Tibial nerve (tissue), 4 donors: ENCODE measurements at regions not wholly inside any gene's neighbourhood (a gene's known extent, or its start where the extent isn't known, plus 50 kb on each side); places are given as distances from the start of the nearest gene placed in this dataset.

ENCODE experiments used
- DNase-seq, 2 donors: peaks; one replicate each; pipeline ENCODE4 v3.0.0-alpha.2; 2019; ENCODE audit warnings: low spot score in 2 of 2
- H3K27ac ChIP-seq, 4 donors: fragments of 200-600 bp; sonication (generic) in 3 of 4; one replicate each; pipeline ENCODE4 v1.5.1; 2017 to 2019; ENCODE audit warnings: mild to moderate bottlenecking in 1 of 4
- H3K27me3 ChIP-seq, 2 donors: fragments of 200-600 bp; sonication (generic) in 1 of 2; one replicate each; pipeline versions ENCODE4 v1.5.1 to v1.6.0; 2017 to 2019
- H3K36me3 ChIP-seq, 3 donors: fragments of 200-600 bp; sonication (generic); one replicate each; pipeline ENCODE4 v1.5.1; 2018 to 2019
- H3K4me1 ChIP-seq, 4 donors: fragments of 200-600 bp; sonication (generic) in 3 of 4; one replicate each; pipeline ENCODE4 v1.5.1; 2017 to 2019
- H3K4me3 ChIP-seq, 4 donors: fragments of 200-600 bp; sonication (generic) in 3 of 4; one replicate each; pipeline ENCODE4 v1.5.1; 2017 to 2019; ENCODE audit warnings: mild to moderate bottlenecking in 1 of 4, moderate library complexity in 1 of 4
- H3K9me3 ChIP-seq, 4 donors: fragments of 200-600 bp; sonication (generic) in 3 of 4; one replicate each; pipeline ENCODE4 v1.5.1; 2017 to 2019
- EP300 ChIP-seq, 2 donors: sonication (generic); formaldehyde crosslinking; IDR thresholded peaks; one replicate each; pipeline ENCODE4 v1.6.1; 2017; ENCODE audit warnings: antibody characterized with exemption in 2 of 2, mild to moderate bottlenecking in 1 of 2
- POLR2A ChIP-seq, 2 donors: fragments of 450-650 bp; IDR thresholded peaks; one replicate each; pipeline ENCODE4 v1.6.1; 2017; ENCODE audit warnings: antibody characterized with exemption in 2 of 2, mild to moderate bottlenecking in 2 of 2, moderate library complexity in 2 of 2
- whole genome bisulfite sequencing, 2 donors: methylation state at CpG; one replicate each; pipeline ENCODE4 v1.1.5; 2018; 5-methylcytosine and 5-hydroxymethylcytosine counted together
- TF ChIP-seq, protein P1 (sequence below), 5 experiments: fragments of 200-600 bp in 3 of 5; fragments of 450-650 bp in 2 of 5; sonication (generic) in 3 of 5; IDR thresholded peaks; one replicate each; pipeline ENCODE4 v1.5.1; 2016 to 2019; ENCODE audit warnings: antibody characterized with exemption in 5 of 5, mild to moderate bottlenecking in 3 of 5, moderate library complexity in 2 of 5

DNA sequence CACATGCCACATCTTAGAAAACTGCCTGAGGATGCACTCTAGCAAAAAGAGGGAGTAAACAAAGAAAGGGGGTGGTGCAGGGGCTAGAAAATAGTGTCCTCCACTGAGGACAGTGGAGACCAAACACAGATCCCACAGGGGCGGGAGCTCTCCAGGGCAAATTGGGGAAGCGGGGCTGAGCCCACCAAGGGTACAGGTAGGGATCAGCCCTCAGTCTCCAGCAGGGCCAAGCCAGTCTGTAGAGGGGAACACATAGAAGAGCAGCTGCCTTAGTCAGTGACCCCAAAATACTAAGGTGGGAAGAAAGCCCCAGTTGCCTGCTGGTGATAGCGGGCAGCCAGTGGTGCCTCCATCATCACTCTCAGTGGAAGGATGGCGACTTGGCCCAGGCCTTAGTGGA is 134.0 kb downstream of the ATPSCKMT start:
- no peaks in the 10 kb centered on the region for H3K27me3 ChIP-seq
- TF ChIP-seq, protein P1, sequence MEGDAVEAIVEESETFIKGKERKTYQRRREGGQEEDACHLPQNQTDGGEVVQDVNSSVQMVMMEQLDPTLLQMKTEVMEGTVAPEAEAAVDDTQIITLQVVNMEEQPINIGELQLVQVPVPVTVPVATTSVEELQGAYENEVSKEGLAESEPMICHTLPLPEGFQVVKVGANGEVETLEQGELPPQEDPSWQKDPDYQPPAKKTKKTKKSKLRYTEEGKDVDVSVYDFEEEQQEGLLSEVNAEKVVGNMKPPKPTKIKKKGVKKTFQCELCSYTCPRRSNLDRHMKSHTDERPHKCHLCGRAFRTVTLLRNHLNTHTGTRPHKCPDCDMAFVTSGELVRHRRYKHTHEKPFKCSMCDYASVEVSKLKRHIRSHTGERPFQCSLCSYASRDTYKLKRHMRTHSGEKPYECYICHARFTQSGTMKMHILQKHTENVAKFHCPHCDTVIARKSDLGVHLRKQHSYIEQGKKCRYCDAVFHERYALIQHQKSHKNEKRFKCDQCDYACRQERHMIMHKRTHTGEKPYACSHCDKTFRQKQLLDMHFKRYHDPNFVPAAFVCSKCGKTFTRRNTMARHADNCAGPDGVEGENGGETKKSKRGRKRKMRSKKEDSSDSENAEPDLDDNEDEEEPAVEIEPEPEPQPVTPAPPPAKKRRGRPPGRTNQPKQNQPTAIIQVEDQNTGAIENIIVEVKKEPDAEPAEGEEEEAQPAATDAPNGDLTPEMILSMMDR (IDR thresholded peaks at IDR 0.05) = no peak
- TF ChIP-seq EP300 (IDR thresholded peaks at IDR 0.05) = no peak
- no peak for TF ChIP-seq POLR2A (IDR thresholded peaks at IDR 0.05)
- H3K4me3 ChIP-seq = no peak overlapping the region
- no peak overlapping the region for H3K27ac ChIP-seq
- WGBS, 2 donors = 93 to 95% methylated on average over 4 of the region's 4 CpGs
- DNase-seq = no peak
- H3K36me3 ChIP-seq = no peaks in the 10 kb centered on the region
- peaks cover 0 to 27% (median 0%) of the 10 kb centered on the region in 4 donors for H3K9me3 ChIP-seq
- no peaks in the 10 kb centered on the region for H3K4me1 ChIP-seq

DNA sequence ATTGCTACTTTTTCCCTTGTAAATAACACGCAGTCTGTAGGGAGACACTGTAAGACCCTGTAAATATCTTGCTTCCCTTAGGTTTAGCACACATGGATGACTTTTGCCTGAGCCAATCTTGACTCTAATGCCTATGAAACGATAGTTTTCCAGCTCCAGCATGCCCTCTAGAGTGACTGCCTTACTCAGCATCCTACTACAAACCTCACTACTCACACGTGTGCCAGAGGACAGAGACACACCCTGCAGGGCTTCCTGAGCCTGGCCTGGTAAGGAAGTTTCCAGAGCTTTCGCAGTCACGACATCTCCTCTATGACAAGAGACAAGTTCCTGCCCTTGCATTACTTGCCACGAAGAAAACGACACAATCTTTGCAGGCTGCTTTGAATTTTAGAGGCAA is 138.1 kb downstream of the ATPSCKMT start:
- no peak overlapping the region for H3K27ac ChIP-seq
- H3K4me3 ChIP-seq = no peak overlapping the region
- no peak for DNase-seq
- H3K4me1 ChIP-seq = no peaks in the 10 kb centered on the region
- peaks cover 0 to 15% (median 0%) of the 10 kb centered on the region in 4 donors for H3K9me3 ChIP-seq
- TF ChIP-seq POLR2A (IDR thresholded peaks at IDR 0.05) = no peak
- TF ChIP-seq, protein P1 (IDR thresholded peaks at IDR 0.05) = no peak
- no peak for TF ChIP-seq EP300 (IDR thresholded peaks at IDR 0.05)
- H3K27me3 ChIP-seq = no peaks in the 10 kb centered on the region
- H3K36me3 ChIP-seq = no peaks in the 10 kb centered on the region
- 43 to 58% methylated on average over 7 of the region's 7 CpGs for WGBS, 2 donors

DNA sequence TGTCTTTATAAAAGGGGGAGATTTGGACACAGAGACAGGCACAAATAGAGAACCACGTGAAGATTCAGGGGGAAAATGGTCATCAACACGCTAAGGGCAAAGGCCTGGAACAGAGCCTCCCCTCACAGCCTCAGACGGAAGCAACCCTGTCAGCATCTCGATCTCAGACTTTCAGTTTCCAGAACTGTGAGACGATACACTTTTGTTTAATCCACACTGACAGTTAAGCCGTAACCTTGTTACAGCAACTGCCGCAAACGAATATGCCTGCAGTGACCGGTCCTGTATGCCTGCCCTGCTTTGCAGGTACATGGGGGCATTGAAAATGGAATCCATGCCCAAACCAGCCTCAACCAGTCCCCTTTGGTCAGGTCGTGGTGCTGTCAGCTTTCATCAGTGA is 139.5 kb downstream of the ATPSCKMT start:
- Histone ChIP-seq H3K27ac (no peak overlapping the region), H3K4me3 (no peak overlapping the region), H3K27me3 (no peaks in the 10 kb centered on the region), H3K36me3 (no peaks in the 10 kb centered on the region), H3K4me1 (no peaks in the 10 kb centered on the region), H3K9me3 (peaks cover 0 to 6% (median 0%) of the 10 kb centered on the region in 4 donors)
- 81 to 91% methylated on average over 10 of the region's 10 CpGs for WGBS, 2 donors
- no peak for DNase-seq
- TF ChIP-seq POLR2A (IDR thresholded peaks at IDR 0.05) (no peak), EP300 (IDR thresholded peaks at IDR 0.05) (no peak)
- TF ChIP-seq, protein P1 (IDR thresholded peaks at IDR 0.05) = no peak

DNA sequence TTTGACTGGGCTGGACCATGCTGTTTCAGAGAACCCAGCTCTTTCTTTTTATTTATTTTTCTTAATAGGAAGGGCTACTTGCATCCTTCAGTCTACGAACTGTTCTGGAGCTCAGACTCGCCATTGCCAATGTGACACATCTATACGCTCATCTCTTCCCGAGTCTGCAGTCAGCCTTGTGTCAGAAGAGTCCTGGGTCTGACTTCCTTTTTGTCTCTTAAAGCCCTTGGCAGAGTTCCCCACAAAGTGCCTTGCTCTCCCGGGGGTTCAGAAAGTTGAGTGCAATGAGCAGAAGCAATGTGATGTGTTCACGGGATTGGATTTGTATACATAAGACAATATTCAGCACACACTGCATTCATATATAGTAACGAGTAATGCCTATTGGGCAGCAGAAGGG is 140.4 kb downstream of the ATPSCKMT start:
- no peak overlapping the region for H3K27ac ChIP-seq
- no peak for DNase-seq
- no peaks in the 10 kb centered on the region for H3K27me3 ChIP-seq
- H3K4me1 ChIP-seq = no peaks in the 10 kb centered on the region
- WGBS, 2 donors = 68 to 71% methylated on average over 7 of the region's 7 CpGs
- TF ChIP-seq, protein P1 (IDR thresholded peaks at IDR 0.05) = no peak
- no peak for TF ChIP-seq EP300 (IDR thresholded peaks at IDR 0.05)
- no peak for TF ChIP-seq POLR2A (IDR thresholded peaks at IDR 0.05)
- H3K9me3 ChIP-seq = no peaks in the 10 kb centered on the region
- no peaks in the 10 kb centered on the region for H3K36me3 ChIP-seq
- H3K4me3 ChIP-seq = no peak overlapping the region

DNA sequence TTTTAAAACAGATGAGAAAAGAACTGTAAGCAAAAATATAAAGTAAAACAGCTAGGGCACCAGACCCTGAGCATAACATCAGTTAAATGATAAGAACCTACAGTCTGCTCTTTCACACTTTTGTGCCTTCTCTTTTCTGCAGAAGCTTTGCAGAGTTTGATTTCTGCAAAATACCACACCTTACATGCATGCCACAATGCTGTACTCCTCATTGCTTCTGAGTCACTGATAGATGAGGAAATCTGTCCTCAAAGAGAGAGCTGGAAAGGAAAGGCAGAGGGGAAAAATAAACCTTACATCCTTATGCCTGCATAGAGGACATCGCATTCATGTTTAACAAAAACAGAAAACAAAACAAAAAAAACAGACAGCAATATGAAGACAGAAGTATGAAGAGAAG is 142.9 kb downstream of the ATPSCKMT start:
- Histone ChIP-seq H3K4me3 (no peak overlapping the region), H3K27ac (no peak overlapping the region), H3K36me3 (no peaks in the 10 kb centered on the region), H3K4me1 (no peaks in the 10 kb centered on the region), H3K27me3 (no peaks in the 10 kb centered on the region), H3K9me3 (no peaks in the 10 kb centered on the region)
- WGBS, 2 donors = 79 to 88% methylated on average over 1 of the region's 1 CpG
- TF ChIP-seq, protein P1 (IDR thresholded peaks at IDR 0.05) = no peak
- no peak for TF ChIP-seq POLR2A (IDR thresholded peaks at IDR 0.05)
- TF ChIP-seq EP300 (IDR thresholded peaks at IDR 0.05) = no peak
- DNase-seq = no peak
